ENCODE measurements at regions not wholly inside any gene's neighbourhood (a gene's known extent, or its start where the extent isn't known, plus 50 kb on each side); places are given as distances from the start of the nearest gene placed in this dataset.

DNA sequence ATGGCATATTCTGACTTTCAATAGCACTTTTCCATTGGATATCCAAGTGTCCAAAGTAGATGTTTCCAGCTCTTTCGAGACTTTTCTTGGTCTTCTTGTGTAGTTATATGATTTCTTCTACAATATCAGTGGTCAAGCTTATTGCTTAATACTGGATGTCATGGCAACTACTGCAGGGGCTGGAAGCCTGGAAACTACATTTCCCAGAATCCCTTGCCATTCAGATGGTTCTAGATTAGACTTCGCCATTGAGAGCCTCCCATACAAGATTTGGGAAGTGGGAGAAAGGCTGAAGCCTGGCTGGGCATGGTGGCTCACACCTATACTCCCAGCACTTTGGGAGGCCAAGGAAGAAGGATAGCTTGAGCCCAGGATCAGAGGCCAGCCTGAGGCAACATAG lies 153.6 kb downstream of the C16orf95 start:
- TF ChIP-seq CTCF (IDR thresholded peaks at IDR 0.05; ENCODE audit: low read depth, low read length) (no peak), EZH2phosphoT487 (IDR thresholded peaks at IDR 0.05; ENCODE audit: low read depth) (no peak)
